GM18861 (cell line): ENCODE measurements at regions not wholly inside any gene's neighbourhood (a gene's known extent, or its start where the extent isn't known, plus 50 kb on each side); places are given as distances from the start of the nearest gene placed in this dataset.

Experiments
- ATAC-seq: cut with Tn5 transposase; IDR thresholded peaks from one replicate; pipeline ENCODE4 v1.9.1; 2021; ENCODE audit not compliant: unreplicated experiment

GRCh38 chr9:1320607-1321195, 270.5 kb downstream of the DMRT2 start:
- no peak for ATAC-seq

- ATAC-seq, result no peak
Observed at GRCh38 chr9:1327467-1327866, 277.3 kb downstream of the DMRT2 start.

- no peak for ATAC-seq
Observed at GRCh38 chr9:1328341-1328740, 278.2 kb downstream of the DMRT2 start.

GRCh38 chr9:1331546-1332038, 281.4 kb downstream of the DMRT2 start:
- no peak for ATAC-seq

GRCh38 chr9:1332156-1332555, 282.0 kb downstream of the DMRT2 start:
- no peak for ATAC-seq

GRCh38 chr9:1335174-1335573, 285.0 kb downstream of the DMRT2 start:
- ATAC-seq, result no peak

- no peak for ATAC-seq
Observed at GRCh38 chr9:1337169-1337568, 287.0 kb downstream of the DMRT2 start.

- ATAC-seq, result no peak
Observed at GRCh38 chr9:1340390-1340789, 290.2 kb downstream of the DMRT2 start.

- ATAC-seq, result no peak
Observed at GRCh38 chr9:1353291-1353690, 303.1 kb downstream of the DMRT2 start.

- ATAC-seq, result no peak
Observed at GRCh38 chr9:1354086-1354485, 303.9 kb downstream of the DMRT2 start.

- ATAC-seq, result no peak
Observed at GRCh38 chr9:1354606-1355005, 304.4 kb downstream of the DMRT2 start.

- ATAC-seq, result no peak
Observed at GRCh38 chr9:1355656-1356055, 305.5 kb downstream of the DMRT2 start.

GRCh38 chr9:1362845-1363244, 312.7 kb downstream of the DMRT2 start:
- ATAC-seq, result no peak

- no peak for ATAC-seq
Observed at GRCh38 chr9:1366276-1366675, 316.1 kb downstream of the DMRT2 start.

- ATAC-seq, result no peak
Observed at GRCh38 chr9:1369297-1369696, 319.1 kb downstream of the DMRT2 start.

GRCh38 chr9:1373445-1373844, 323.3 kb downstream of the DMRT2 start:
- no peak for ATAC-seq

GRCh38 chr9:1383899-1384455, 333.8 kb downstream of the DMRT2 start:
- no peak for ATAC-seq

GRCh38 chr9:1384816-1385215, 334.7 kb downstream of the DMRT2 start:
- ATAC-seq, result no peak

- no peak for ATAC-seq
Observed at GRCh38 chr9:1386420-1386819, 336.3 kb downstream of the DMRT2 start.

- ATAC-seq, result no peak
Observed at GRCh38 chr9:1388216-1388615, 338.1 kb downstream of the DMRT2 start.

- ATAC-seq, result no peak
Observed at GRCh38 chr9:1400983-1401382, 350.8 kb downstream of the DMRT2 start.

GRCh38 chr9:1404940-1405339, 354.8 kb downstream of the DMRT2 start:
- no peak for ATAC-seq

- ATAC-seq, result no peak
Observed at GRCh38 chr9:1411826-1412225, 361.7 kb downstream of the DMRT2 start.
